Nephron (organoid): ENCODE measurements at regions not wholly inside any gene's neighbourhood (a gene's known extent, or its start where the extent isn't known, plus 50 kb on each side); places are given as distances from the start of the nearest gene placed in this dataset.

Experiments
- H3K27ac Mint-ChIP-seq, 3 experiments: 2 replicates each; pipeline ENCODE4 v1.8.0; 2020; ENCODE audit warnings: mixed read lengths in 3 of 3, mild to moderate bottlenecking in 2 of 3, moderate library complexity in 1 of 3
- H3K27me3 Mint-ChIP-seq: 2 replicates; pipeline ENCODE4 v1.8.0; 2021; ENCODE audit warnings: low read depth, mild to moderate bottlenecking, moderate library complexity, mixed read lengths
- H3K36me3 Mint-ChIP-seq: 2 replicates; pipeline ENCODE4 v1.8.0; 2020; ENCODE audit warnings: low read depth, mixed read lengths
- H3K4me1 Mint-ChIP-seq: 2 replicates; pipeline ENCODE4 v1.8.0; 2020; ENCODE audit warnings: mixed read lengths
- H3K4me3 Mint-ChIP-seq, 3 experiments: 2 replicates each; pipeline ENCODE4 v1.8.0; 2020; ENCODE audit warnings: mild to moderate bottlenecking in 3 of 3, mixed read lengths in 3 of 3, moderate library complexity in 2 of 3
- H3K9me3 Mint-ChIP-seq: 2 replicates; pipeline ENCODE4 v1.8.0; 2020; ENCODE audit warnings: mixed read lengths
- CTCF ChIP-seq, 3 experiments: fragments of 200-600 bp; sonication (generic); IDR thresholded peaks; one replicate each; pipeline ENCODE4 v1.5.0; 2021; ENCODE audit warnings: antibody characterized with exemption in 3 of 3; ENCODE audit not compliant: unreplicated experiment in 3 of 3

- Mint-ChIP-seq H3K36me3 (no peaks in the 10 kb centered on the region), H3K4me1 (peaks cover 6% of the 10 kb centered on the region), H3K27ac (peak overlapping the region; percentile 78 to 93 (median 83)), H3K4me3 (peak overlapping the region in 2 of 3 experiments; percentile 6 to 33), H3K9me3 (no peaks in the 10 kb centered on the region), H3K27me3 (no peaks in the 10 kb centered on the region)
- no peak for TF ChIP-seq CTCF (IDR thresholded peaks at IDR 0.05; ENCODE audit: unreplicated experiment in 3 of 3)
Observed at GRCh38 chr1:99171184-99171813, 93.0 kb upstream of the PLPPR4 start.

GRCh38 chr1:99173282-99173681 lies 91.0 kb upstream of the PLPPR4 start:
- Mint-ChIP-seq H3K4me3 (no peak overlapping the region), H3K36me3 (no peaks in the 10 kb centered on the region), H3K4me1 (peaks cover 11% of the 10 kb centered on the region), H3K9me3 (no peaks in the 10 kb centered on the region), H3K27ac (no peak overlapping the region), H3K27me3 (no peaks in the 10 kb centered on the region)
- TF ChIP-seq CTCF (IDR thresholded peaks at IDR 0.05; ENCODE audit: unreplicated experiment in 3 of 3): no peak

- Mint-ChIP-seq H3K36me3 (no peaks in the 10 kb centered on the region), H3K4me1 (peaks cover 11% of the 10 kb centered on the region), H3K4me3 (no peak overlapping the region), H3K27ac (no peak overlapping the region), H3K27me3 (no peaks in the 10 kb centered on the region), H3K9me3 (no peaks in the 10 kb centered on the region)
- TF ChIP-seq CTCF (IDR thresholded peaks at IDR 0.05; ENCODE audit: unreplicated experiment in 3 of 3): no peak
Observed at GRCh38 chr1:99173900-99174299, 90.4 kb upstream of the PLPPR4 start.

GRCh38 chr1:99176753-99177152 lies 87.5 kb upstream of the PLPPR4 start:
- H3K9me3 Mint-ChIP-seq: no peaks in the 10 kb centered on the region
- no peak overlapping the region for H3K4me3 Mint-ChIP-seq
- no peak for TF ChIP-seq CTCF (IDR thresholded peaks at IDR 0.05; ENCODE audit: unreplicated experiment in 3 of 3)
- peaks cover 5% of the 10 kb centered on the region for H3K4me1 Mint-ChIP-seq
- peaks cover 3% of the 10 kb centered on the region for H3K27me3 Mint-ChIP-seq
- H3K27ac Mint-ChIP-seq: no peak overlapping the region
- no peaks in the 10 kb centered on the region for H3K36me3 Mint-ChIP-seq

GRCh38 chr1:99177465-99177864 lies 86.8 kb upstream of the PLPPR4 start:
- H3K27me3 Mint-ChIP-seq: peaks cover 3% of the 10 kb centered on the region
- H3K27ac Mint-ChIP-seq: no peak overlapping the region
- TF ChIP-seq CTCF (IDR thresholded peaks at IDR 0.05; ENCODE audit: unreplicated experiment in 3 of 3): peak in 1 of 3 experiments; percentile 17
- H3K9me3 Mint-ChIP-seq: no peaks in the 10 kb centered on the region
- H3K4me1 Mint-ChIP-seq: peaks cover 5% of the 10 kb centered on the region
- no peaks in the 10 kb centered on the region for H3K36me3 Mint-ChIP-seq
- H3K4me3 Mint-ChIP-seq: no peak overlapping the region

- H3K9me3 Mint-ChIP-seq: no peaks in the 10 kb centered on the region
Observed at GRCh38 chr1:99180343-99180808, 83.9 kb upstream of the PLPPR4 start.

More at GRCh38 chr1:99180343-99180808, 83.9 kb upstream of the PLPPR4 start:
- H3K4me3 Mint-ChIP-seq: no peak overlapping the region
- peaks cover 3% of the 10 kb centered on the region for H3K27me3 Mint-ChIP-seq
- peaks cover 5% of the 10 kb centered on the region for H3K4me1 Mint-ChIP-seq
- peak overlapping the region; percentile 44 to 77 (median 73) for H3K27ac Mint-ChIP-seq
- TF ChIP-seq CTCF (IDR thresholded peaks at IDR 0.05; ENCODE audit: unreplicated experiment in 3 of 3): peak; percentile 77 to 92 (median 81)
- H3K36me3 Mint-ChIP-seq: no peaks in the 10 kb centered on the region
